Neural cell (in vitro differentiated cells): ENCODE measurements at regions not wholly inside any gene's neighbourhood (a gene's known extent, or its start where the extent isn't known, plus 50 kb on each side); places are given as distances from the start of the nearest gene placed in this dataset.

Experiments used
- H2AFZ ChIP-seq: fragments of 200-600, 300-800 bp; sonication (generic), shearing (Covaris generic); 2 replicates; pipeline ENCODE4 v1.6.0; 2014; ENCODE audit warnings: low read depth, mild to moderate bottlenecking, antibody characterized with exemption, low read length, moderate library complexity
- H3F3A ChIP-seq: fragments of 200-600 bp; shearing (Covaris generic); 2 replicates; pipeline ENCODE4 v1.6.1; 2016; ENCODE audit warnings: mild to moderate bottlenecking, moderate library complexity, mixed read lengths, antibody characterized with exemption, low read length; ENCODE audit not compliant: insufficient read depth, poor library complexity, severe bottlenecking
- H3K27ac ChIP-seq: fragments of 200-600, 300-800 bp; sonication (generic), shearing (Covaris generic); 2 replicates; pipeline ENCODE4 v1.5.1; 2014; ENCODE audit warnings: mild to moderate bottlenecking, low read length, moderate library complexity
- H3K27me3 ChIP-seq: fragments of 300-800, 200-600 bp; sonication (generic), shearing (Covaris generic); 2 replicates; pipeline ENCODE4 v1.6.0; 2014; ENCODE audit warnings: mild to moderate bottlenecking, low read depth, low read length, moderate library complexity; ENCODE audit not compliant: insufficient read depth
- H3K36me3 ChIP-seq: fragments of 300-800, 200-600 bp; sonication (generic), shearing (Covaris generic); 2 replicates; pipeline ENCODE4 v1.5.1; 2014; ENCODE audit warnings: mild to moderate bottlenecking, antibody characterized with exemption, low read length, moderate library complexity; ENCODE audit not compliant: insufficient read depth
- H3K4me2 ChIP-seq: fragments of 300-800, 200-600 bp; sonication (generic), shearing (Covaris generic); 2 replicates; pipeline ENCODE4 v1.6.0; 2014; ENCODE audit warnings: mild to moderate bottlenecking, low read length
- H3K4me3 ChIP-seq: fragments of 300-800, 200-600 bp; sonication (generic), shearing (Covaris generic); 2 replicates; pipeline ENCODE4 v1.5.1; 2014; ENCODE audit warnings: mild to moderate bottlenecking, low read length, moderate library complexity
- H3K79me2 ChIP-seq: fragments of 200-600 bp; shearing (Covaris generic); replicated peaks from 2 replicates; pipeline ENCODE4 v1.6.0; 2014; ENCODE audit warnings: mild to moderate bottlenecking, low read length, moderate library complexity; ENCODE audit not compliant: insufficient read depth
- H3K9ac ChIP-seq: fragments of 300-800, 200-600 bp; sonication (generic), shearing (Covaris generic); 2 replicates; pipeline ENCODE4 v1.6.1; 2016; ENCODE audit warnings: mild to moderate bottlenecking, low read length, mixed read lengths
- H3K9me2 ChIP-seq: fragments of 200-600 bp; shearing (Covaris generic); 2 replicates; pipeline ENCODE4 v1.6.1; 2016; ENCODE audit warnings: mild to moderate bottlenecking, low read length, mixed read lengths; ENCODE audit not compliant: insufficient read depth
- H3K9me3 ChIP-seq: fragments of 200-600, 300-800 bp; sonication (generic), shearing (Covaris generic); 2 replicates; pipeline ENCODE4 v1.6.1; 2016; ENCODE audit warnings: mild to moderate bottlenecking, mixed run types, low read length, moderate library complexity, mixed read lengths
- H4K20me1 ChIP-seq: fragments of 200-600 bp; shearing (Covaris generic); 2 replicates; pipeline ENCODE4 v1.6.1; 2016; ENCODE audit warnings: mild to moderate bottlenecking, mixed run types; ENCODE audit not compliant: insufficient read depth
- EP300 ChIP-seq: fragments of 450-650 bp; conservative IDR thresholded peaks from 2 replicates; pipeline ENCODE4 v1.6.1; 2014; ENCODE audit warnings: antibody characterized with exemption, mild to moderate bottlenecking, moderate library complexity; ENCODE audit not compliant: poor library complexity, severe bottlenecking
- EZH2 ChIP-seq: fragments of 200-600, 300-800 bp; shearing (Covaris generic), sonication (generic); IDR thresholded peaks from 2 replicates; pipeline ENCODE4 v1.6.1; 2014; ENCODE audit warnings: antibody characterized with exemption, low read length, borderline replicate concordance, mild to moderate bottlenecking; ENCODE audit not compliant: insufficient read depth, poor library complexity, severe bottlenecking
- MXI1 ChIP-seq: fragments of 450-650 bp; conservative IDR thresholded peaks from 2 replicates; pipeline ENCODE4 v1.6.1; 2014; ENCODE audit warnings: antibody characterized with exemption, mild to moderate bottlenecking; ENCODE audit not compliant: poor library complexity, severe bottlenecking
- POLR2AphosphoS5 ChIP-seq: IDR thresholded peaks from 2 replicates; pipeline ENCODE4 v1.6.1; 2012
- RAD21 ChIP-seq: fragments of 450-650 bp; conservative IDR thresholded peaks from 2 replicates; pipeline ENCODE4 v1.6.1; 2014; ENCODE audit warnings: antibody characterized with exemption, mild to moderate bottlenecking, moderate library complexity
- REST ChIP-seq: IDR thresholded peaks from 2 replicates; pipeline ENCODE4 v1.6.1; 2012; ENCODE audit warnings: borderline replicate concordance
- SMC3 ChIP-seq: fragments of 450-650 bp; conservative IDR thresholded peaks from 2 replicates; pipeline ENCODE4 v1.6.1; 2014; ENCODE audit warnings: antibody characterized with exemption, mild to moderate bottlenecking, moderate library complexity; ENCODE audit not compliant: poor library complexity
- TAF1 ChIP-seq: IDR thresholded peaks from 2 replicates; pipeline ENCODE4 v1.6.1; 2012; ENCODE audit warnings: low read depth
- TF ChIP-seq, protein P1 (sequence below): fragments of 450-650 bp; IDR thresholded peaks from 2 replicates; pipeline ENCODE4 v1.5.1; 2014; ENCODE audit warnings: antibody characterized with exemption, mild to moderate bottlenecking, moderate library complexity; ENCODE audit not compliant: poor library complexity, severe bottlenecking

DNA sequence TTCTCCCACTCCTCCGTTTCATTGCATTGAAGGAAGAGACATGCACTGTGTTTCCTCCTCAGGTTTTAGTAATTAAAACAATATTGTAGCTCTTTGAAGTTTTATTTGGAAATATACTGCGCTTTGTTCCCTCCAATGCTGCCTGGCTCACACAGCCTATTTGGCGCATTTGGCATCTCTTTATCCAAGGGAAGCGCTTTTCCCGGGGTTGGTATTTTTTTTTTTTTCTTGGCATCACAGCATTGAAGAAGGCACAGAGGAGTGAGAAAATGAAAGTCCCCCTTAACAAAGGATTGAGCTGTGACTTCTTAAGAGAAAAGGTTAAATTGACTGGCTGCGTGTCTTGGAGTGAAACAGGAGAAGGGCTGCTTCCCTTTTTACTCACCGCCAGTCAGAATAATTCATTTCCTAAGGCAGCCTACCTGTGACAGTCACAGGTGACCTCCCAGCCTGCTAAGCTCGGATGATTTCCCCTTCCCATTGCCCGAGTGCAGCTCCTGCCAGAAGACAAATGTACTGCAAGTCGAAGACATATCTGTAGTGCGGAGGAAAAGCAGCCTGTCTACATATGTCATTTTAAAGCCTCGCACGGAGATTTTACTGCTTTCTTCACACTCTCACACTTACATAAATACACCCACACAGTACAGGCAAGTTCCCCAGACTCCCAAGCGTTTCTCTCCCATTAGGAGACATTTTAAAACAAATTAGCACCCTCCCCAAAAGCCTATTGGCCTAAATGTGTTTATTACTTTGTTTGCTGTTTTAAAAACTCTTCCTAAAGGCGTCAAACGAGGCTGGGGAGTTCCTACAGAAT is 665.5 kb upstream of the ZNF608 start:
- Histone ChIP-seq H3K27me3 (no peaks in the 10 kb centered on the region), H3K4me2 (peak overlapping the region; percentile 6), H2AFZ (no peak overlapping the region), H3K9me3 (no peaks in the 10 kb centered on the region), H3K9ac (peak overlapping the region; percentile 63), H3K79me2 (no peaks in the 10 kb centered on the region), H3K4me3 (peak overlapping the region; percentile 36), H3F3A (peaks cover 6% of the 10 kb centered on the region), H3K27ac (peak overlapping the region; percentile 92), H4K20me1 (no peaks in the 10 kb centered on the region), H3K9me2 (no peaks in the 10 kb centered on the region), H3K36me3 (no peaks in the 10 kb centered on the region)
- TF ChIP-seq, protein P1, sequence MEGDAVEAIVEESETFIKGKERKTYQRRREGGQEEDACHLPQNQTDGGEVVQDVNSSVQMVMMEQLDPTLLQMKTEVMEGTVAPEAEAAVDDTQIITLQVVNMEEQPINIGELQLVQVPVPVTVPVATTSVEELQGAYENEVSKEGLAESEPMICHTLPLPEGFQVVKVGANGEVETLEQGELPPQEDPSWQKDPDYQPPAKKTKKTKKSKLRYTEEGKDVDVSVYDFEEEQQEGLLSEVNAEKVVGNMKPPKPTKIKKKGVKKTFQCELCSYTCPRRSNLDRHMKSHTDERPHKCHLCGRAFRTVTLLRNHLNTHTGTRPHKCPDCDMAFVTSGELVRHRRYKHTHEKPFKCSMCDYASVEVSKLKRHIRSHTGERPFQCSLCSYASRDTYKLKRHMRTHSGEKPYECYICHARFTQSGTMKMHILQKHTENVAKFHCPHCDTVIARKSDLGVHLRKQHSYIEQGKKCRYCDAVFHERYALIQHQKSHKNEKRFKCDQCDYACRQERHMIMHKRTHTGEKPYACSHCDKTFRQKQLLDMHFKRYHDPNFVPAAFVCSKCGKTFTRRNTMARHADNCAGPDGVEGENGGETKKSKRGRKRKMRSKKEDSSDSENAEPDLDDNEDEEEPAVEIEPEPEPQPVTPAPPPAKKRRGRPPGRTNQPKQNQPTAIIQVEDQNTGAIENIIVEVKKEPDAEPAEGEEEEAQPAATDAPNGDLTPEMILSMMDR: peak; percentile 63
- no peak for TF ChIP-seq MXI1
- no peak for TF ChIP-seq EZH2
- TF ChIP-seq EP300: no peak
- no peak for TF ChIP-seq TAF1
- TF ChIP-seq REST: no peak
- TF ChIP-seq RAD21: peak; percentile 77
- TF ChIP-seq POLR2AphosphoS5: no peak
- TF ChIP-seq SMC3: peak; percentile 71

DNA sequence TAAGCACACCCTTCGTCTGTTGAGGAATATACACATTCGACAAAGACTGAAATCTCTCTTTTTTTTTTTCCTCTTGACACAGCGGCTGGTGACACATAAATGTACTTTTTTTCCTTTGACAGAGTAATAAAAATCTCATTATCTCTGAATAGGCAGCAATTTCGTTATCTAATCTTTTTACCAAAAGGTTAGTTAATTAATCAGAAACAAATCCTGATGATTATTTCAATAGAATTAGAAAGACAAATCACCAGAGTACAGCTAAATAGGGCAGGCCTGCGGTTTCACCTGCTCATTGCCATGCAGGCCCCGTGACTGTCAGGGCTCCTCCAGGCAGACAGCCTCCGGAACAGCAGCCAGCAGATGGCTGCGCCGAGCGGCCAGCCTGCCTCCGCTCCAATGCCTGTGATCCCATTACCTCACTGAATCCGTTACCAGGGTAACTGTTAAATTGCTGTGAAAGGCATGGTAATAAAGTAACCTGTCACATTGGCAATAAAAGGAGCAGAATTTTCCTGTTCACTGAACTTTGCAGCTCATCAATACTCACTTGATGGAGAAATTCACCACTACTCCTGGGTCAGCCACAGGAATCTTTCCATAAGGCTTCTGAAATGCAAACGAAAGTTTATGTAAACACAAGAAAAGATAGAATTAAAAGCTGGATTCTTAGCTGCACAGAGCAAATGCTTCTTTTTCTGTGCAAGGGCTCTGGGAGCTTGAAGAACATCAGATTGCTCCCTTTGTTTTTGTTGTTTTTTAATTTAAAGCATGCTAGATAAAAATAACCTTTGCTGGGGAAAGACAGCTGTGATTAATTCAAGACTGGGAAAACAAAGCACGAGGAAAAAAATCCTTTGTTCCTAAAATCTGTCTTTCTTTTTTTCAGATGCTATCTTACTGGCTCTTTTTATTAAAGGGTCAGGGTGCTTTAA is 666.4 kb upstream of the ZNF608 start:
- peak overlapping the region; percentile 28 for H2AFZ ChIP-seq
- H3K9ac ChIP-seq: peak overlapping the region; percentile 63
- peak overlapping the region; percentile 92 for H3K27ac ChIP-seq
- H3F3A ChIP-seq: peaks cover 6% of the 10 kb centered on the region
- H4K20me1 ChIP-seq: no peaks in the 10 kb centered on the region
- H3K79me2 ChIP-seq: no peaks in the 10 kb centered on the region
- H3K36me3 ChIP-seq: no peaks in the 10 kb centered on the region
- H3K27me3 ChIP-seq: no peaks in the 10 kb centered on the region
- no peaks in the 10 kb centered on the region for H3K9me3 ChIP-seq
- peak overlapping the region; percentile 62 for H3K4me2 ChIP-seq
- TF ChIP-seq POLR2AphosphoS5 (peak; percentile 78), REST (peak; percentile 72), TAF1 (peak; percentile 32), RAD21 (peak; percentile 95), MXI1 (peak; percentile 68), SMC3 (peak; percentile 93), EZH2 (no peak), EP300 (peak; percentile 95)
- TF ChIP-seq, protein P1: peak; percentile 91
- no peaks in the 10 kb centered on the region for H3K9me2 ChIP-seq
- peak overlapping the region; percentile 51 for H3K4me3 ChIP-seq
